Renal pelvis (tissue), 1 donor: ENCODE measurements at regions not wholly inside any gene's neighbourhood (a gene's known extent, or its start where the extent isn't known, plus 50 kb on each side); places are given as distances from the start of the nearest gene placed in this dataset.

Experiments
- DNase-seq: peaks from one replicate; pipeline ENCODE4 v3.0.0-alpha.2; 2013

GRCh38 chr5:173689737-173690360, 73.4 kb upstream of the BOD1 start:
- no peak for DNase-seq

- DNase-seq, result no peak
These were observed 75.5 kb upstream of the BOD1 start for GRCh38 chr5:173691931-173692330.

GRCh38 chr5:173693670-173694069, 77.2 kb upstream of the BOD1 start:
- no peak for DNase-seq

GRCh38 chr5:173696216-173696615, 79.8 kb upstream of the BOD1 start:
- no peak for DNase-seq

- DNase-seq, result no peak
These were observed 81.6 kb upstream of the BOD1 start for GRCh38 chr5:173697931-173698579.

- no peak for DNase-seq
These were observed 83.5 kb upstream of the BOD1 start for GRCh38 chr5:173699966-173700365.

GRCh38 chr5:173703466-173703865, 87.0 kb upstream of the BOD1 start:
- DNase-seq, result no peak

- no peak for DNase-seq
These were observed 88.4 kb upstream of the BOD1 start for GRCh38 chr5:173704615-173705511.

- no peak for DNase-seq
These were observed 89.1 kb upstream of the BOD1 start for GRCh38 chr5:173705512-173706044.

GRCh38 chr5:173706700-173707099, 90.2 kb upstream of the BOD1 start:
- DNase-seq, result no peak

- DNase-seq, result no peak
These were observed 90.9 kb upstream of the BOD1 start for GRCh38 chr5:173707392-173707791.

- no peak for DNase-seq
These were observed 92.7 kb upstream of the BOD1 start for GRCh38 chr5:173709145-173709544.

- DNase-seq, result no peak
These were observed 93.3 kb upstream of the BOD1 start for GRCh38 chr5:173709761-173710160.

GRCh38 chr5:173710528-173710927, 94.1 kb upstream of the BOD1 start:
- DNase-seq, result no peak

- DNase-seq, result no peak
These were observed 95.0 kb upstream of the BOD1 start for GRCh38 chr5:173711466-173711865.

- no peak for DNase-seq
These were observed 96.2 kb upstream of the BOD1 start for GRCh38 chr5:173712609-173713175.

- no peak for DNase-seq
These were observed 98.3 kb upstream of the BOD1 start for GRCh38 chr5:173714551-173715428.

- no peak for DNase-seq
These were observed 99.2 kb upstream of the BOD1 start for GRCh38 chr5:173715607-173716006.

GRCh38 chr5:173716058-173716682, 99.7 kb upstream of the BOD1 start:
- DNase-seq, result no peak

- no peak for DNase-seq
These were observed 101.5 kb upstream of the BOD1 start for GRCh38 chr5:173717959-173718358.

- no peak for DNase-seq
These were observed 102.0 kb upstream of the BOD1 start for GRCh38 chr5:173718469-173718868.
